ENCODE measurements at regions not wholly inside any gene's neighbourhood (a gene's known extent, or its start where the extent isn't known, plus 50 kb on each side); places are given as distances from the start of the nearest gene placed in this dataset.

DNA sequence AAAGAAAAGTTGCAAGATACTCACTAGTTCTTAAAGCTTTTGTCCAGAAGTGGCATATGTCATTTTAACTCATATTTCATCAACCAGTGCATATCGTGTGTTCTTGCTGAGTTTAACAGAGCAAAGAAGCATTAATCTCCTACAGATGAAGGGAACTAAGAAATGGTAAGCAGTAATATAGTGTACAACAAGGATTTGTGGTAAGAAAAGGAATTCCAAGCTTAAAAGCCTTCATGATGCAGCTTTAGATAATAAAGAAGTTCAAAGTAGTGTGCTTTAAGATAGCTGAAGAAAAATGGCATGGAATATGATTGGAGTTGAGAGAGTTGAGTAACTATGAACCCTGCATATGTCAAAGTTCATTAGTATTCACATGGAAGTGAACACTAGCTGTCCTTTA lies 649.8 kb upstream of the FSHR start:
- H3K36me3 ChIP-seq (ENCODE audit: insufficient read depth): peaks cover 8% of the 10 kb centered on the region; the same call in 1 of the 2 replicates
- no peak overlapping the region for H2AFZ ChIP-seq
- no peaks in the 10 kb centered on the region for H3K79me2 ChIP-seq (replicated peaks; ENCODE audit: insufficient read depth)
- Mint-ChIP-seq H3K27me3 (ENCODE audit: insufficient read depth, low read depth, poor library complexity) (peaks cover 8% of the 10 kb centered on the region), H3K9me3 (peaks cover 28% of the 10 kb centered on the region), H3K27ac (no peak overlapping the region), H3K36me3 (ENCODE audit: low read depth) (peaks cover 23% of the 10 kb centered on the region; the same call in 2 of the 3 replicates), H3K4me1 (no peaks in the 10 kb centered on the region; the same call in 2 of the 3 replicates), H3K4me3 (no peak overlapping the region)
- H3F3A ChIP-seq (replicated peaks; ENCODE audit: low read depth): no peaks in the 10 kb centered on the region
- no peaks in the 10 kb centered on the region for H4K20me1 ChIP-seq (replicated peaks; ENCODE audit: insufficient read depth)
- no peaks in the 10 kb centered on the region for H3K4me1 ChIP-seq (ENCODE audit: insufficient read depth)
- H3K9me2 ChIP-seq (ENCODE audit: insufficient read depth): 0 out of 2 replicates have a peak, but pooled peaks cover 3% of the 10 kb centered on the region
- no peak overlapping the region for H3K4me2 ChIP-seq
- no peak for ATAC-seq
- H3K4me3 ChIP-seq: no peak overlapping the region
- H3K27ac ChIP-seq (ENCODE audit: low read depth): no peak overlapping the region
- no peak for DNase-seq (ENCODE audit: low spot score)
- H3K27me3 ChIP-seq (ENCODE audit: insufficient read depth): no peaks in the 10 kb centered on the region
- TF ChIP-seq STAT1 (IDR thresholded peaks at IDR 0.05; ENCODE audit: unreplicated experiment) (no peak), CREB1 (CRISPR knock-in tag; IDR thresholded peaks at IDR 0.05; ENCODE audit: low read depth) (no peak), CTCF (conservative IDR thresholded peaks at IDR 0.05; ENCODE audit: low read depth in 2 of 2) (no peak), ZNF462 (CRISPR knock-in tag; IDR thresholded peaks at IDR 0.05) (no peak), ZNF114 (CRISPR knock-in tag; IDR thresholded peaks at IDR 0.05) (no peak), EZH2phosphoT487 (IDR thresholded peaks at IDR 0.05; ENCODE audit: unreplicated experiment) (no peak), REST (IDR thresholded peaks at IDR 0.05; ENCODE audit: unreplicated experiment) (no peak), POLR2AphosphoS5 (IDR thresholded peaks at IDR 0.05; ENCODE audit: low read depth) (no peak), ZNF331 (CRISPR knock-in tag; IDR thresholded peaks at IDR 0.05; ENCODE audit: low read depth) (no peak), JUNB (IDR thresholded peaks at IDR 0.05; ENCODE audit: unreplicated experiment) (no peak), EZH2 (IDR thresholded peaks at IDR 0.05; ENCODE audit: low read depth, unreplicated experiment) (no peak), NANOG (IDR thresholded peaks at IDR 0.05; ENCODE audit: borderline replicate concordance) (no peak)
- TF ChIP-seq, protein P1, sequence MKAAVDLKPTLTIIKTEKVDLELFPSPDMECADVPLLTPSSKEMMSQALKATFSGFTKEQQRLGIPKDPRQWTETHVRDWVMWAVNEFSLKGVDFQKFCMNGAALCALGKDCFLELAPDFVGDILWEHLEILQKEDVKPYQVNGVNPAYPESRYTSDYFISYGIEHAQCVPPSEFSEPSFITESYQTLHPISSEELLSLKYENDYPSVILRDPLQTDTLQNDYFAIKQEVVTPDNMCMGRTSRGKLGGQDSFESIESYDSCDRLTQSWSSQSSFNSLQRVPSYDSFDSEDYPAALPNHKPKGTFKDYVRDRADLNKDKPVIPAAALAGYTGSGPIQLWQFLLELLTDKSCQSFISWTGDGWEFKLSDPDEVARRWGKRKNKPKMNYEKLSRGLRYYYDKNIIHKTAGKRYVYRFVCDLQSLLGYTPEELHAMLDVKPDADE (IDR thresholded peaks at IDR 0.05): no peak

Measured in GM23338 (cell line).